ENCODE measurements at regions not wholly inside any gene's neighbourhood (a gene's known extent, or its start where the extent isn't known, plus 50 kb on each side); places are given as distances from the start of the nearest gene placed in this dataset.

DNA sequence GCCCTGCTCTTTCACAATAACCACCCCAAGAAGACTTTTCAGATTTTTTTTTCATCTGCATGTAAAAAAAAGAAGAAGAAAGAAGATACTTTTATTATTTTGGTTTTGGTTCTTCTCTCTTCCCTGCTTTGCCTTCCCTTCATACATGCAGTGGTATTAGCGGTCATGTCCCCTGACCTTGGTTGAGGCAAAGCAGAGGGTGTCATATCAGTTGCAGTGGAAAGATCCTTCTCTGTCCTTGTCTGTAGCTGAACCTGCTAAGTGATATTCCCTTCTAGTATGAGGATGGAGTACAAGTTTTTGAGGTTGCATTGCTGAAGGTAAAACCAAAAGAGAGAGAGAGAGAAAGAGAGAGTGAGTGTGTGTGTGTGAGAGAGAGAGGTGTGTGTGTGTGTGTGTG lies 345.7 kb downstream of the UTRN start:
- TF ChIP-seq, protein P1, sequence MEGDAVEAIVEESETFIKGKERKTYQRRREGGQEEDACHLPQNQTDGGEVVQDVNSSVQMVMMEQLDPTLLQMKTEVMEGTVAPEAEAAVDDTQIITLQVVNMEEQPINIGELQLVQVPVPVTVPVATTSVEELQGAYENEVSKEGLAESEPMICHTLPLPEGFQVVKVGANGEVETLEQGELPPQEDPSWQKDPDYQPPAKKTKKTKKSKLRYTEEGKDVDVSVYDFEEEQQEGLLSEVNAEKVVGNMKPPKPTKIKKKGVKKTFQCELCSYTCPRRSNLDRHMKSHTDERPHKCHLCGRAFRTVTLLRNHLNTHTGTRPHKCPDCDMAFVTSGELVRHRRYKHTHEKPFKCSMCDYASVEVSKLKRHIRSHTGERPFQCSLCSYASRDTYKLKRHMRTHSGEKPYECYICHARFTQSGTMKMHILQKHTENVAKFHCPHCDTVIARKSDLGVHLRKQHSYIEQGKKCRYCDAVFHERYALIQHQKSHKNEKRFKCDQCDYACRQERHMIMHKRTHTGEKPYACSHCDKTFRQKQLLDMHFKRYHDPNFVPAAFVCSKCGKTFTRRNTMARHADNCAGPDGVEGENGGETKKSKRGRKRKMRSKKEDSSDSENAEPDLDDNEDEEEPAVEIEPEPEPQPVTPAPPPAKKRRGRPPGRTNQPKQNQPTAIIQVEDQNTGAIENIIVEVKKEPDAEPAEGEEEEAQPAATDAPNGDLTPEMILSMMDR (IDR thresholded peaks at IDR 0.05; ENCODE audit: low read depth, low read length, missing input control), result no peak
- no peak for TF ChIP-seq JUND (IDR thresholded peaks at IDR 0.05)
- TF ChIP-seq, protein P2, sequence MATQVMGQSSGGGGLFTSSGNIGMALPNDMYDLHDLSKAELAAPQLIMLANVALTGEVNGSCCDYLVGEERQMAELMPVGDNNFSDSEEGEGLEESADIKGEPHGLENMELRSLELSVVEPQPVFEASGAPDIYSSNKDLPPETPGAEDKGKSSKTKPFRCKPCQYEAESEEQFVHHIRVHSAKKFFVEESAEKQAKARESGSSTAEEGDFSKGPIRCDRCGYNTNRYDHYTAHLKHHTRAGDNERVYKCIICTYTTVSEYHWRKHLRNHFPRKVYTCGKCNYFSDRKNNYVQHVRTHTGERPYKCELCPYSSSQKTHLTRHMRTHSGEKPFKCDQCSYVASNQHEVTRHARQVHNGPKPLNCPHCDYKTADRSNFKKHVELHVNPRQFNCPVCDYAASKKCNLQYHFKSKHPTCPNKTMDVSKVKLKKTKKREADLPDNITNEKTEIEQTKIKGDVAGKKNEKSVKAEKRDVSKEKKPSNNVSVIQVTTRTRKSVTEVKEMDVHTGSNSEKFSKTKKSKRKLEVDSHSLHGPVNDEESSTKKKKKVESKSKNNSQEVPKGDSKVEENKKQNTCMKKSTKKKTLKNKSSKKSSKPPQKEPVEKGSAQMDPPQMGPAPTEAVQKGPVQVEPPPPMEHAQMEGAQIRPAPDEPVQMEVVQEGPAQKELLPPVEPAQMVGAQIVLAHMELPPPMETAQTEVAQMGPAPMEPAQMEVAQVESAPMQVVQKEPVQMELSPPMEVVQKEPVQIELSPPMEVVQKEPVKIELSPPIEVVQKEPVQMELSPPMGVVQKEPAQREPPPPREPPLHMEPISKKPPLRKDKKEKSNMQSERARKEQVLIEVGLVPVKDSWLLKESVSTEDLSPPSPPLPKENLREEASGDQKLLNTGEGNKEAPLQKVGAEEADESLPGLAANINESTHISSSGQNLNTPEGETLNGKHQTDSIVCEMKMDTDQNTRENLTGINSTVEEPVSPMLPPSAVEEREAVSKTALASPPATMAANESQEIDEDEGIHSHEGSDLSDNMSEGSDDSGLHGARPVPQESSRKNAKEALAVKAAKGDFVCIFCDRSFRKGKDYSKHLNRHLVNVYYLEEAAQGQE (IDR thresholded peaks at IDR 0.05), result no peak
- no peak for TF ChIP-seq RAD21 (IDR thresholded peaks at IDR 0.05)
- no peak for TF ChIP-seq HNF4A (conservative IDR thresholded peaks at IDR 0.05)
- no peak for TF ChIP-seq TAF1 (conservative IDR thresholded peaks at IDR 0.05)

Data from liver (tissue), 3 donors.